AG10803 (cell line): ENCODE measurements at regions not wholly inside any gene's neighbourhood (a gene's known extent, or its start where the extent isn't known, plus 50 kb on each side); places are given as distances from the start of the nearest gene placed in this dataset.

Source experiments
- DNase-seq: peaks from one replicate; pipeline ENCODE4 v3.0.0; 2010; ENCODE audit warnings: low read depth
- H3K4me3 ChIP-seq: 2 replicates; pipeline ENCODE4 v1.5.1; 2011; ENCODE audit warnings: mild to moderate bottlenecking, low read length, control low read depth
- TF ChIP-seq, protein P1 (sequence below): conservative IDR thresholded peaks from 2 replicates; pipeline ENCODE4 v1.5.1; 2011; ENCODE audit warnings: mild to moderate bottlenecking, low read length, control low read depth, inconsistent platforms

DNA sequence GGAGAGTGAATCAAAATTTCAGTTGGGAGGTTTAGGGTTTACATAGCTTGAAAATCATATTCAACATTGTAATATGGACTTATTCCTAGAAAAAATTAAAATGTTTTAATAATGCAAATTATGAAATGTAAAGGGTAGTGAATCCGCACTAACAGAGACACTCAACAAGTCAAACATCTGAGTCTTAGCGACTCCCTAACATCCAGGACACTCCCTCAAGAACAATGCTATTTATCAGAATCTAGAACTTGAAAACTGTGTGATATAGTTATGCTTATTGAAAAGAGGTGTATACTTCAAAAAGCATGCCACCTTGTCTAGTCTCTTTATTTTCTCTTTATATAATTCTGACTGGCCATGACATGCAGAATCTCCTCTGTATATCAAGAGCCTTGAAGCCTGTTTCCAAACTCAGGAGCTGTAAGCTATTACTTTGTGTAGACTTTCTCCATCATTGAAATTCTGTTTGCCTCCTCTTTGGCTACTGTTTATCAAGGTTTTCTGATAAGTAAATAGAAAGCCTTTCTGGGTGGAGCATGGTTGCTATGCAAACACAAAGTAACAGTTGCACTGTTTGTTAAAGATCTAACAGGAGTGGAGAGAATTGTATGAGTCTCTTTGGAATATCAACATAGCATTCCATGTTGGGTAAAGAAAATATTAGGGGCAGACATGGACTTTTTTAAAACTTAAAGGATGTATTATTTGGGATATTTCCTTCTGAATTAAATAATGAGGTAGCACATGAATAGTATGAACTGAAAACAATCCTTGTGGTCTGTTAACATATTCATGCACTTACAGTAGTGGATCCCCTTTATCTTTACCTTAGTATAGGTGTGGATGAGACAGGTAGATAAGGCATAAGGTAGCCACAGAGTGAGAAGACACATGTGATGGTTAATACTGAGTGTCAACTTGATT is 56.4 kb upstream of the MBNL2 start:
- DNase-seq: no peak
- TF ChIP-seq, protein P1, sequence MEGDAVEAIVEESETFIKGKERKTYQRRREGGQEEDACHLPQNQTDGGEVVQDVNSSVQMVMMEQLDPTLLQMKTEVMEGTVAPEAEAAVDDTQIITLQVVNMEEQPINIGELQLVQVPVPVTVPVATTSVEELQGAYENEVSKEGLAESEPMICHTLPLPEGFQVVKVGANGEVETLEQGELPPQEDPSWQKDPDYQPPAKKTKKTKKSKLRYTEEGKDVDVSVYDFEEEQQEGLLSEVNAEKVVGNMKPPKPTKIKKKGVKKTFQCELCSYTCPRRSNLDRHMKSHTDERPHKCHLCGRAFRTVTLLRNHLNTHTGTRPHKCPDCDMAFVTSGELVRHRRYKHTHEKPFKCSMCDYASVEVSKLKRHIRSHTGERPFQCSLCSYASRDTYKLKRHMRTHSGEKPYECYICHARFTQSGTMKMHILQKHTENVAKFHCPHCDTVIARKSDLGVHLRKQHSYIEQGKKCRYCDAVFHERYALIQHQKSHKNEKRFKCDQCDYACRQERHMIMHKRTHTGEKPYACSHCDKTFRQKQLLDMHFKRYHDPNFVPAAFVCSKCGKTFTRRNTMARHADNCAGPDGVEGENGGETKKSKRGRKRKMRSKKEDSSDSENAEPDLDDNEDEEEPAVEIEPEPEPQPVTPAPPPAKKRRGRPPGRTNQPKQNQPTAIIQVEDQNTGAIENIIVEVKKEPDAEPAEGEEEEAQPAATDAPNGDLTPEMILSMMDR: no peak

DNA sequence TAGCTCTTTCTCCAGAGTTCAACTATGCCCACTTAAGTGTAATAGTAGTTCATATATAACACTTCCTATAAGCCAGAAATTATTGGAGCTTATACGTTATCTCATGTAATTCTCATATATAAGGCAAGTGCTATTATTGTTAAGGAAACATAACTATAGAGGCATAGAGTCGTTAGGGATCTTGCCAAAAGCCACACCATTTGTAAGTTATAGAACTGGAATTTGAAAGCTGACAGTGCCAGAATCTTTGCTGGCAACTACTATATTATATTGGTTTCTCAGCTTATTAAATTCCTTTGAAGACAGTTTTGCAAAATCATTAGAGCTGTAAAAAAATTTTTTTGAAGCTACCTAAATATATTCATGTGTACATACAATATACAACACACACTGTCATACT is 51.0 kb upstream of the MBNL2 start:
- TF ChIP-seq, protein P1: no peak
- no peak for DNase-seq
- H3K4me3 ChIP-seq: no peak overlapping the region

More for the DNA sequence above, 56.4 kb upstream of the MBNL2 start:
- no peak overlapping the region for H3K4me3 ChIP-seq
